ENCODE measurements at regions not wholly inside any gene's neighbourhood (a gene's known extent, or its start where the extent isn't known, plus 50 kb on each side); places are given as distances from the start of the nearest gene placed in this dataset.

DNA sequence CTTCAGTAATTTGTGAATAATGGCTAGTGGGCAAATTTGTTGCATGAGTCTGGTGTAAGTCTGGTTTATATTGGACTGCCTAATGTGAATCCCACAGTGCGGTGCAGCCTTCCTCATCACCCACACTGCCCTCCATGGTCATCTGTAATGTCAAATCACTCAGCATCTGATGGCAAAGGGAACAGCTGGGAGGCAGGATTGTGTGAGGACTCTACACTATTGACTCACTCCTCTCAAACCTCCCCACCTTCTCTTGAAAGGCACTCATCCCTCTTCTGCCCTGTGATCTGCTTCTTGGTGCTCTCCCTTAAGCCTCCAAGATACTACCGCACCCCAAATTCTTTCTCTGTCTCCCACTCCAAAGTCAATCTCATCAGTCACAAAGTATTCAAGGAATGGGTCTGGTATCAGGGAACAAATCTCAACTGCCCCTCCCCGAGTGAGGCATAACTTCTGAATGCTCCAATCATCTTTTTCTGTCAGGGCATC, 146.0 kb upstream of the BEND6 start:
- no peak overlapping the region for H3K4me3 ChIP-seq (replicated peaks; ENCODE audit: low read depth, low read length)
- DNase-seq (ENCODE audit: low read depth), result no peak
- TF ChIP-seq CTCF (IDR thresholded peaks at IDR 0.05; ENCODE audit: low read length, missing control alignments), result no peak

- DNase-seq (ENCODE audit: low read depth), result no peak
Observed at GRCh38 chr6:56807989-56808337, 146.9 kb upstream of the BEND6 start.

DNA sequence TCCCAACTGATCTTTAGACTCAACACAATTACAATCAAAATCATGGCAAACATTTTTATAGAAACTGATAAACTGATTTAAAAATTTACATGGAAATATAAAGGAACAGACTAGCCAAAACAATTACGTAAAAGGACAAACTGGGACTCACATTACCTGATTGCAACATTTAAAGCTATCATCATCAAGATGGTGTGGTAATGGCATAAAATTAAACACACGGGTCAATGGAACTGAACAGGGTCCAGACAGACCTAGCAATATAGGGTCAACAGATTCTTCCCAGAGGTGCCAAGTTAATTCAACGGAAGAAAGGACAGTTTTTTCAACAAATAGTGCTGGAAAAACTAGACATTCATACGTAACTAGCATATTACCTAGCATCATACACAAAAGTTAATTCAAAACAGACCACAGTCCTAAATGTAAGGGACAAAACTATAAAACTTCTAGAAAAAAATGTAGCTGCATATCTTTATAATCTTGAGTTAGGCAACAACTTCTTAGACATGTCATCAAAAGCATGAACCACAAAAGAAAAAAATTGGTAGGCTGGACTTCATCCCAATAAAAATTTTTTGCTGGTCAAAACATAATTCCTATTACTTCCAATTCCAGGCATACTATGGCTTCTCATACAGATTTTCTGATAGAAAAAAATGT, 147.4 kb upstream of the BEND6 start:
- no peak for DNase-seq (ENCODE audit: low read depth)
- TF ChIP-seq CTCF (IDR thresholded peaks at IDR 0.05; ENCODE audit: low read length, missing control alignments), result no peak
- no peak overlapping the region for H3K4me3 ChIP-seq (replicated peaks; ENCODE audit: low read depth, low read length)

More at GRCh38 chr6:56807989-56808337, 146.9 kb upstream of the BEND6 start:
- H3K4me3 ChIP-seq (replicated peaks; ENCODE audit: low read depth, low read length), result no peak overlapping the region
- TF ChIP-seq CTCF (IDR thresholded peaks at IDR 0.05; ENCODE audit: low read length, missing control alignments), result no peak

DNA sequence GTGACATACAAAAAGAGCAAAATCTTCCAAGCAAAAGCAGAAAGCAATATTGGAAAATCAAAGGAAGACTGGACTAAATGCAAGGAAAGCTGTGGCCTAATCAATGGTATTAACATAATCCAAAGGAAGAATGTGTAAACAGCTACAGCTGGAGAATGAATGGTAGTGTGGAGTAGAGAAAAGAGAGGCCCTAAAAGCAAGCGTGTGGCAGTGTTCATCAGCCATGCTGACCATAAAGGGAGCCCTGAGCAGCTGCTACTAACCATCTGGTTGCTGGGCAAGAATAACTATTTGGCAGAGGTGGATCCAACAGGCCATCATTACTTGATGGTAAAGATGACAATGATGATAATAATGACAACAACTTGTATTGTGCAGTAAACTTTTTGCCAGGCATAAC, 148.5 kb upstream of the BEND6 start:
- DNase-seq (ENCODE audit: low read depth), result no peak
- no peak for TF ChIP-seq CTCF (IDR thresholded peaks at IDR 0.05; ENCODE audit: low read length, missing control alignments)
- no peak overlapping the region for H3K4me3 ChIP-seq (replicated peaks; ENCODE audit: low read depth, low read length)

DNA sequence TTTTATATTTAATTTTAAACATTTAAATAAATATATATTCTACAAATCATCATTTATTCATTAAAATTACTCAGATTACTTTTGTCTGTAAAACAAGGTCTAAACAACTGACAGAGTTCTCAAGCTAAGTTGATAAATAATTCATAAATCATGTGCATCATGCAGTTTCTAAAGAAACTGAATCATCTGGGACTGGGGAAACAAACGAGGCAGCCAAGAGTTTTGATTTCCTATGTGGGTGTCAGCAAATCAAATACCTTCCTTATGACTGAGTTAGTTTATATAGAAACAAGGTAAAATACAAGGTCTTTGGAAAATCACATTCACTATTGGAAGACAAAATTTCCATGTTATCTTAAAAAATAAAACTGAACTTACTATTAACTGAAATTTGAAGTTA, 149.9 kb upstream of the BEND6 start:
- DNase-seq (ENCODE audit: low read depth), result peak; percentile 71
- TF ChIP-seq CTCF (IDR thresholded peaks at IDR 0.05; ENCODE audit: low read length, missing control alignments), result no peak
- no peak overlapping the region for H3K4me3 ChIP-seq (replicated peaks; ENCODE audit: low read depth, low read length)

DNA sequence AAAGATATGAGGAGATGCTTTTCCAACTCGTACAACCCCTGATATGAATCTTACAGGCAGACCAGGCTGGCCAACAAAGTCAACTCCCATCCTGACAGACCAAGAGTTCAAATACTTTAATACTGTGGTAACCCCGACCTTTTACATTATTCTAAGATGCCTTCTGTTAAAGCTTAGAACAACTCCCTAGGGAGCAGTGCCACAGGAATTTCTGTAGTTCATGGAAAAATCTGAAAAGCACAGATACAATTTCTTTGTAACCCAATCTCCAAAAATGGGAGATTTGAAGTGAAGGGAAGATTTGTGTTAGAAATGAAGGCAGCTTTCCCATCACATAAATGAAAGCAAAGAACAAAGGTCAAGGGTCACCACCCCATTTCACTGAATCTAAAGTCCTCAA, 151.3 kb upstream of the BEND6 start:
- no peak overlapping the region for H3K4me3 ChIP-seq (replicated peaks; ENCODE audit: low read depth, low read length)
- peak; percentile 70 for DNase-seq (ENCODE audit: low read depth)

More for the DNA sequence above, 151.3 kb upstream of the BEND6 start:
- no peak for TF ChIP-seq CTCF (IDR thresholded peaks at IDR 0.05; ENCODE audit: low read length, missing control alignments)

Measured in fibroblast of pulmonary artery (primary cell).